GM10248 (cell line): ENCODE measurements at regions not wholly inside any gene's neighbourhood (a gene's known extent, or its start where the extent isn't known, plus 50 kb on each side); places are given as distances from the start of the nearest gene placed in this dataset.
"Not testable (repeated sequence)": the region's sequence is repeated elsewhere in the genome, so short reads cannot be mapped to it uniquely, and the experiment has no call there.

Experiments used
- CTCF ChIA-PET: fragments of 300-600 bp; sonication (Branson Sonifier 250); formaldehyde crosslinking; extraction: SDS; loops from one replicate; lab custom pipeline; 2021; ENCODE audit warnings: antibody characterized with exemption; lab: Yijun Ruan, JAX
- POLR2A ChIA-PET: fragments of 350-650 bp; sonication (Branson Sonifier 250); formaldehyde crosslinking; extraction: SDS; loops from one replicate; lab custom pipeline; 2020; ENCODE audit warnings: antibody characterized with exemption; lab: Yijun Ruan, JAX
- DNase-seq: peaks from one replicate; pipeline ENCODE4 v3.0.0; 2012; ENCODE audit errors: extremely low spot score
- TF ChIP-seq, protein P1 (sequence below): IDR thresholded peaks from 2 replicates; pipeline ENCODE4 v1.5.1; 2012; ENCODE audit warnings: mild to moderate bottlenecking, low read depth; ENCODE audit errors: extremely low read depth, missing control alignments, control extremely low read depth

DNA sequence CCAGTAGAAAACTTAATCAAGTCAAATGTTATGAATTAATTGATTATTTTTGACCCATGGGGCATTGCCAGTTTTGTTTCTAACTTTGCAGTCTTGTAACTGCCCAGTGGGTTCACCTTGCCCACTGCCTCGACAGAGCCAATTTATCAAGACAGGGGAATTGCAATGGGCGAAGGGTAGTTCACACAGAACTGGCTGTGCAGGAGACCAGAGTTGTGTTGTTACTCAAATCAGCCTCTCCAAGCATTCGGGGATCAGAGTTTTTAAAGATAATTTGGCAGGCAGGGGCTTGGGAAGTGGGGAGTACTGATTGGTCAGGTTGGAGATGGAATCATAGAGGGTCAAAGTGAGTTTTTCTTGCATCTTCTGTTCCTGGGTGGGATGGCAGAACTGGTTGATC lies 168.5 kb upstream of the COPS8 start:
- POLR2A ChIA-PET = no interaction called here
- no peak for DNase-seq
- CTCF ChIA-PET = no interaction called here
- TF ChIP-seq, protein P1, sequence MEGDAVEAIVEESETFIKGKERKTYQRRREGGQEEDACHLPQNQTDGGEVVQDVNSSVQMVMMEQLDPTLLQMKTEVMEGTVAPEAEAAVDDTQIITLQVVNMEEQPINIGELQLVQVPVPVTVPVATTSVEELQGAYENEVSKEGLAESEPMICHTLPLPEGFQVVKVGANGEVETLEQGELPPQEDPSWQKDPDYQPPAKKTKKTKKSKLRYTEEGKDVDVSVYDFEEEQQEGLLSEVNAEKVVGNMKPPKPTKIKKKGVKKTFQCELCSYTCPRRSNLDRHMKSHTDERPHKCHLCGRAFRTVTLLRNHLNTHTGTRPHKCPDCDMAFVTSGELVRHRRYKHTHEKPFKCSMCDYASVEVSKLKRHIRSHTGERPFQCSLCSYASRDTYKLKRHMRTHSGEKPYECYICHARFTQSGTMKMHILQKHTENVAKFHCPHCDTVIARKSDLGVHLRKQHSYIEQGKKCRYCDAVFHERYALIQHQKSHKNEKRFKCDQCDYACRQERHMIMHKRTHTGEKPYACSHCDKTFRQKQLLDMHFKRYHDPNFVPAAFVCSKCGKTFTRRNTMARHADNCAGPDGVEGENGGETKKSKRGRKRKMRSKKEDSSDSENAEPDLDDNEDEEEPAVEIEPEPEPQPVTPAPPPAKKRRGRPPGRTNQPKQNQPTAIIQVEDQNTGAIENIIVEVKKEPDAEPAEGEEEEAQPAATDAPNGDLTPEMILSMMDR = no peak

DNA sequence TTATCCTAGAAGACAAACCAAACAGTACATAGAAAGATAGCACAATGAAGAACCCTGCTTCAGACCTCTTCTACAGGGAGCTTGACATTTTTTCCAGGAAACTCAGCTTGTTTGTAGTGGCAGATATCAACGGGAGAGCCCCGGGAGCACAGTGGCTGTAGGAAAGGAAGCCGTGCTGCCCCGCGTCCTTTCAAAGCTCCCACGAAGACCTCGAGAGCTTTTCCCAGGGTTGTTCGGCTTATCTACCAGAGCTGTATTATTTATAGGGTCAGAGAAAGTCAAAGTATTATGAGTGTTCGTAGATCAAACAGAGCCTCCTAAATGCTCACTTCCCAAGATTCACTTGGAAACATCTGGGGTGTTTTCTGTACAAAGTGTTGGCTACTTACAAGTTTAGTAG lies 167.1 kb upstream of the COPS8 start:
- no peak for DNase-seq
- TF ChIP-seq, protein P1 = no peak
- POLR2A ChIA-PET = no interaction called here
- CTCF ChIA-PET = interaction anchor here (1.4 kb wide), 1 partner anchor 33 kb away, joined by 3 read pairs; no protein-coding TSS in a partner anchor

DNA sequence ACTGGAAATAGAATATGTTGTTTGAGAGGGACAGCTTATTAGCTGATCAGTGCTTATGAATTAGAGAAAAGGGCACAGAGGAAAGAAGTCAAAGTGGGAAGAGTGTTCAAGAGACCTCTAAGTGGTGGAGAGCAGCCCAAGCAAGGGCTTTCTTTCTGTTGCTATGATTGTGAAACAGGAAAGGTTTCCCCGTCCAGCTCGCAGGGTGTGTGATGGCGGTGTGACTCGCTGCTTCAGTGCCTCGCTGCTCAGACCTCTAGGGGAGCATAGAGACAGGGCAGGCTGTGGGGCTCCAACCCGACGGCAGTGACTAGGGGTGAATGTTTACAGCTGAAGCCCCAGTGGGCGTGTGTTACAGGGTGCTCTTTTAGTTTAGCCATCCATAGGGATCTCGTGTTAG lies 166.5 kb upstream of the COPS8 start:
- CTCF ChIA-PET = interaction anchor here (1.4 kb wide), 1 partner anchor 34 kb away, joined by 3 read pairs; no protein-coding TSS in a partner anchor
- no peak for DNase-seq

DNA sequence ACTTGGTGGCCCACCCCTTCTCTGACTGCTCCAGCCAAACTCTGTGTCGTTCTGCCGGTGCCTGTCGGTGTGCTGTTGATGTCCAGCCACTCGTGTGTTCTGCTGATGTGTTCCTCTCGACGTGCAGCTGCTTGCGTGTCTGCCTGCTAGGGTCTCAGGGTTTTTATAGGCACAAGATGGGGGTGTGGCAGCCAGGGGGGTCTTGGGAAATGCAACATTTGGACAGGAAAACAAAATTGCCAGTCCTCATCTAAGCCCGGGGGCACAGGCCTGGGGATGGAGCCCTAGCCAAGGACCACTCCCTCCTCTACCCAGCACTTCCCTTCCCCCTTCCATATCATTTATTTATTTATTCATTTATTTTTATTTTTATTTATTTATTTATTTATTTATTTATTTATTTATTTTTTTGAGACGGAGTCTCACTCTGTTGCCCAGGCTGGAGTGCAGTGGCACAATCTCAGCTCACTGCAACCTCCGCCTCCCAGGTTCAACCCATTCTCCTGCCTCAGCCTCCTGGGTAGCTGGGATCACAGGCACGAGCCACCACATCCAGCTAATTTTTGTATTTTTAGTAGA lies 165.8 kb upstream of the COPS8 start:
- DNase-seq, POLR2A ChIA-PET, CTCF ChIA-PET: not testable (repeated sequence)

More for the DNA sequence above, 166.5 kb upstream of the COPS8 start:
- TF ChIP-seq, protein P1 = no peak
- POLR2A ChIA-PET = no interaction called here

DNA sequence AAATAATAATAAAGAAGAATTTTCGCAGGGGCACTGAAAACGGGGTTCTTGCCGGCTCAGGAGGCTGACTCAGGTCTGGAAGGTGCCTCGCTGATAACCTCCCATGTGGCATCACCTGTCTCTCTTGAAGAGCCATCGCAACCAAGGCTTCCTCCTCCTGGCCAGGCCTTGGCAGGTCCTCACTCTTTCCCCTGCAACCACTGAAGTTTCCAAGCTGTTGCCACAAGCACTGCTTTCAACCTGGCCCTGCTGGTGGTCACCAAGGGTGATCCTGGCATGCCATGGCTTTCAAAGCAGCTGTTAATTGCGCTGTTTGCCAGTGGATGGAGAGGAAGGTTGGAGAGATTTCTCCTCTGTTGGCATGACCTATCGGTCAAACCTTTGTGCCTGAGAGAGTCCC lies 163.6 kb upstream of the COPS8 start:
- ChIA-PET CTCF (no interaction called here), POLR2A (no interaction called here)
- TF ChIP-seq, protein P1 = no peak
- no peak for DNase-seq

DNA sequence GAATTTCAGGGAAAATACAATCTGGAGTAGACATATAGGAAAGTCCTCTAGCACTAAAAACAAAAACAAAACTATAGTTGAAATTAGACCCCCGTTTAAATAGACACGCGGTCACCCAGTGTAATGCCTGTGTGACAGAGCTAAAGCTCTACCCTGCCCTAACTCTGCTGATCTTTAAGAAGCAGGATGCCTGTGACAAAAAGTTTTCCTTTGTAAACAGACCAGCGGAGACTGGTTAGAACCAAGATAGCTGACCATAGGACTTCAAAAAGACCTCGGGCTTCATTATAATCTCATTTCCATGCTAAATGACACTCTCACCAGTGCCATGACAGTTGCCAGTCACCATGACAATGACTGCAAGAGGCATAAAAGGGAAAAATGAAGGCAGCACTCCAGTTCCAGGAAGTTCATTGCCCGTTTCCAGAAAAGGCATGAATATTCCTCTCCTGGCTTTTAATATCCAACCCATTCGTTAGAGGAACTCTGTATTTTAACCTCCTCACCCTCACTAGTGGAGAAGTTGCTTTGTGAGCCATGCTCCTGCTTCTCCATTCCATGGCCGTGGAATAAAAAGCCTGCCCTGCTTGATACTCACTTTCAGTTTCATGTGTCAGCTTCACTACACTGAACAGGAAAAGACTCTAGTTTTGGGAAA lies 157.2 kb upstream of the COPS8 start:
- DNase-seq = no peak
- ChIA-PET POLR2A (no interaction called here), CTCF (interaction anchor here (1.0 kb wide), 1 partner anchor 27 kb away, joined by 3 read pairs; no protein-coding TSS in a partner anchor)
- TF ChIP-seq, protein P1 = no peak

DNA sequence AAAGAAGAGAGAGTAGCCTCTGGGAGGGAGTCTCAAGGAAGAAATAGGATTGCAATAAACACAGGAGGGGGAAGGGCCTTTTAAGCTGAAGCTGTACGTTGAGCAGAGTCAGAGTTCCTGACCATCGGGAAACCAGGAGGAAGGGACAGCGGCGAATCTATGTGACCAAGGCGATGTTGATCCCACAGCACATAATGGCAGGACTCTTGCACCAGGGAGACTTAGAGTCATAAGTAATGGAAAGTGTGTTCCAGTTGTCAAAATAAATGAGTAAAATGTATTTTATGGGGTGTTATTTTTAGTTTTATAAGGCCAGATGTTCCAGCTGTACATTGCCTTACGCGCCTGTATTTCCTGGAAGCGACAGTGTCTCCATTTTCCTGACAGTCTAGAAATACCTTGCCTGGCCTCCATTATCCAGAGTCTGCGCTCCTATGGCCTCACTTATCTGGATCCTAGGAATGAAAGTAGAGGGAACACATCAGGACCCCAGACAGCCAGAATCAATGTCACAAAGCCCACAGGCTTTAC lies 152.8 kb upstream of the COPS8 start:
- TF ChIP-seq, protein P1 = no peak
- ChIA-PET CTCF (no interaction called here), POLR2A (no interaction called here)
- no peak for DNase-seq
